GM10266 (cell line): ENCODE measurements at regions not wholly inside any gene's neighbourhood (a gene's known extent, or its start where the extent isn't known, plus 50 kb on each side); places are given as distances from the start of the nearest gene placed in this dataset.

Experiments
- DNase-seq: peaks from one replicate; pipeline ENCODE4 v3.0.0; 2012; ENCODE audit errors: extremely low spot score
- TF ChIP-seq, protein P1 (sequence below): IDR thresholded peaks from 2 replicates; pipeline ENCODE4 v1.5.1; 2012; ENCODE audit warnings: mild to moderate bottlenecking, low read depth; ENCODE audit not compliant: control insufficient read depth, insufficient read depth; ENCODE audit errors: missing control alignments

DNA sequence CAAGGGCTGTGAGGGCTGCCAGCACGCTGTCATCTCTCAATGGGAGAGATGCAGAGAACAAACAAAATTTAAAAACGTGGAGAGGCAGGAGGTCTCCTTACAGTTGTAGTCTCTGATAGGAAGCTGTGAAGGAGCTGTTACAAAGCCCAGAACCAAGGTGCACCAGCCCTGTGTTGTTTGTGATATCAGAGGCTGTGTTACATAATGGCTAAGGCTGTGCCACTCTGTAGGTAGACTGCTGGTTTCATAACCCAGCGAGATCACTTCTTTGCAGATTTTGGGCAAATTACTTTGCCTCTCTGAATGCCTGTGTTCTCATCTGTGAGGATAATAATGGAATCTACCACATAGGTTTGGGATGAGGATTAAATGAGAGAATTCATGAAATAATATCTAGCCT lies 1480.7 kb upstream of the WWC1 start:
- DNase-seq: no peak
- TF ChIP-seq, protein P1, sequence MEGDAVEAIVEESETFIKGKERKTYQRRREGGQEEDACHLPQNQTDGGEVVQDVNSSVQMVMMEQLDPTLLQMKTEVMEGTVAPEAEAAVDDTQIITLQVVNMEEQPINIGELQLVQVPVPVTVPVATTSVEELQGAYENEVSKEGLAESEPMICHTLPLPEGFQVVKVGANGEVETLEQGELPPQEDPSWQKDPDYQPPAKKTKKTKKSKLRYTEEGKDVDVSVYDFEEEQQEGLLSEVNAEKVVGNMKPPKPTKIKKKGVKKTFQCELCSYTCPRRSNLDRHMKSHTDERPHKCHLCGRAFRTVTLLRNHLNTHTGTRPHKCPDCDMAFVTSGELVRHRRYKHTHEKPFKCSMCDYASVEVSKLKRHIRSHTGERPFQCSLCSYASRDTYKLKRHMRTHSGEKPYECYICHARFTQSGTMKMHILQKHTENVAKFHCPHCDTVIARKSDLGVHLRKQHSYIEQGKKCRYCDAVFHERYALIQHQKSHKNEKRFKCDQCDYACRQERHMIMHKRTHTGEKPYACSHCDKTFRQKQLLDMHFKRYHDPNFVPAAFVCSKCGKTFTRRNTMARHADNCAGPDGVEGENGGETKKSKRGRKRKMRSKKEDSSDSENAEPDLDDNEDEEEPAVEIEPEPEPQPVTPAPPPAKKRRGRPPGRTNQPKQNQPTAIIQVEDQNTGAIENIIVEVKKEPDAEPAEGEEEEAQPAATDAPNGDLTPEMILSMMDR: no peak

DNA sequence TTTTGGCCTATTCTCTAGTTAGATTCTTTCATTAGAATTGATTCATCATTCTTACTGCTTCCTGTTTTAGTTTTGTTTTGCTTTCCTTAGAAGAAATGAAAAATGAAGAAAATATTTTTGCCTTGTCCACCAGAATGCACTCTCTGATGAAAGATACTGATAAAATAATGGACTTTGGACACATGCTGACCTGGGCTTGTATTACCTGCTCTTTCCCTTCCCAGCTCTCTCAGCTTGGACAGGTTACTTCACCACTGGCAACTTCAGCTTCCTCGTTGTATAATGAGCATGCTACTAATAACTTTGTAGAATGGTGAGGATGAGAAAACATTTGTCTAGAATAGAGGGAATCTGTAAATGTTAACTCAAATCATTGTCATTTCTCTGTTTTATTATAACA lies 1468.1 kb upstream of the WWC1 start:
- no peak for DNase-seq
- TF ChIP-seq, protein P1: no peak

DNA sequence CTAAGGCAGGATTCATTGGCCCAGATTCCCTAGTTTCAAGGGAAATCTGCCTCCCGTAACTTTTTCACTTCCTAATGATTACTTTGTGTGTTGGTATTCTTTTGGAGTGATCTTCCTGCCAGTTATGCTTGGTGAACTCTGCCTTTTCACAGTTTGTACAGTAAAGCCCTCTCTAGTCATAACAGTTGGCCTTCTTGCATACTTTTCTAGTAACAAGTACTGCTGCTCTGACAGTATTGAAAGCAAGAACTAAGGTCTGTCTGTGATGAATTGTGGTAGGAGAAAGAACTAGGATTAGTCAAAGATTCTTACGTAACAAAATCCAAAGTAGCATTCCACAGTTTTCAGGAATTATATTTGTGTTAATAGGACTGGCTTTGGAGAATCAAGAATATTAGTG lies 1457.2 kb upstream of the WWC1 start:
- no peak for DNase-seq
- TF ChIP-seq, protein P1: no peak

DNA sequence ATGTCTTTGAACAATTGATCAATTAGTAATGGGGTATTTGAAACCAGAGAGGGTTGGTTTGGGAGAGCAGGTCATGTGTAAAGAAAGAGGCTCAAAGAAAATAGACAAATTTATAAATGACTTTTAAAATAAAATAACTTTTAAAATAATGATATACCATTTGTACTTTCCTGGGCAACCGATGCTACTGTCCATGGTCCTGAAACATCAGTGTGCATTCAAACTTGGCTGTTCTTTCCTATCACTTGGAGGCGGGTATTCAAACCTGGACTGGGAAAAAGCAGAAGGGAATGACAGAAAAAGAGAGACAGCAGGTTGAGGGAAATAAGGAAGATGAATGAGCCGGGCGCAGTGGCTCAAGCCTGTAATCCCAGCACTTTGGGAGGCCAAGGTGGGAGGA lies 1446.4 kb upstream of the WWC1 start:
- no peak for DNase-seq
- TF ChIP-seq, protein P1: no peak

DNA sequence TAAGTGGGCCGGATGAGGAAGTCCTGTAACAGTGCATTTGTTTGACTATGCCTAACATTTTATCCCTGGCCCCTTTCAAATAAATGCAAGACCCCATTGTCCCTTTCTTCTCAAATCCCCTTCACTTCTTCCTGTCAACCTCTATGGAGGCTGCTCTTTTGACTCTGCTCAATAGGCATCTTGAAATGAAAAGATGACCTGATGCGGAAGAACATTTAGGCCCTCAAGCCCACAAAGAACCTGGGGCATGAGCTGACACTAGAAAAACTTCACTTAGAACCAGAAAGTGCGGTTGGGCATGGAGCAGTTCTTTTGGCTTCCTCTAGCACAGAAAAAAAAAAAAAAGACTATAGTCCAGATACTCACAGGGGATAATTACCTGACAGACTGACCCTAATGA lies 1434.7 kb upstream of the WWC1 start:
- TF ChIP-seq, protein P1: no peak
- no peak for DNase-seq

DNA sequence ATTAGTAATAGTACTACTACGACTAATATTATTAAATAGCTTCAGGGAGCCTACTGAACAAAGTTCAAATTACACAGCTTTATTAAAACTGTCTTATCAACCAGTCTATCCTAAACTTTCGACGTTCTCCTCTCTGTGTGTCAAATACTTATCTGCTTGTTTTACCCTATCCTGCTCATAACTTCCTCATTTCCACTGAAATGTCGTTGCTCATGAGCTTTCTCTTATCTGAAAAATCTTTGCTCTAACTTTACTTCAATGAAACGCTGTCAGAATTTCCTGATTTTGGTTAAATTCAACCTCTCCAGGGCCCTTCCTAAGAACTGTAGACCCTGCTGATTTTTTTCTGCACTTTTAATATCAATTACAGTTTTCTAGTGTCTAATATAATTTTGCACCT lies 1431.0 kb upstream of the WWC1 start:
- no peak for DNase-seq
- TF ChIP-seq, protein P1: no peak

DNA sequence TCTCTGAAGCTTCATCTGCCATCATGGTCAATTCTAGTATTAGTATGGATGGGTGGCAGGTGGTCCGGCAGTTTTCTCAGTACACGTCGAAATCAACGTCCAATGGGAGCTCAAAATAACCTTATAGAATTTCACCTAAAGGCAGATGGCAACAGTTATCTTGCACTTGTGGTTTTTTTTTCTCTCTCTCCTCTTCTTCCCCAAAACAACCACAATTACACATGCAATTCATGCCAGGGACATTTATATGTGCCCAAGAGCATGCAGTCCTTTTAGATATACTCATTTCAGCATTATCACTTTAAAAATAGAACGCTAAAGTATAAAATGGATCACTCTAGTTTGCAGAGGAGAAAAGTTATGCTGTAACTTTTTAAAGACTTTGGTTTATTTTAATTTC lies 1428.9 kb upstream of the WWC1 start:
- TF ChIP-seq, protein P1: no peak
- DNase-seq: no peak
